Kidney (tissue), 13 donors: ENCODE measurements at regions not wholly inside any gene's neighbourhood (a gene's known extent, or its start where the extent isn't known, plus 50 kb on each side); places are given as distances from the start of the nearest gene placed in this dataset.

Experiments used
- DNase-seq, 5 donors: peaks; one replicate each; pipeline ENCODE4 v3.0.0-alpha.2; 2013 to 2020
- FAIRE-seq: peaks from 2 replicates; lab custom pipeline; 2012; peaks lifted over from hg19 to GRCh38; lab: Jason Lieb, UNC
- H3K27ac ChIP-seq, 2 donors: one replicate each; pipeline ENCODE4 v1.7.0; 2013; ENCODE audit warnings: low read depth in 2 of 2, low read length in 2 of 2, inconsistent platforms in 1 of 2
- H3K27me3 ChIP-seq: one replicate; pipeline ENCODE4 v1.7.1; 2013; ENCODE audit warnings: low read length, inconsistent platforms; ENCODE audit not compliant: control insufficient read depth, insufficient read depth
- H3K36me3 ChIP-seq, 3 donors: one replicate each; pipeline versions ENCODE4 v1.7.0 to v1.7.1; 2013; ENCODE audit warnings: low read length in 3 of 3, control low read depth in 1 of 3, inconsistent platforms in 1 of 3; ENCODE audit not compliant: insufficient read depth in 3 of 3, control insufficient read depth in 2 of 3
- H3K4me1 ChIP-seq, 3 donors: one replicate each; pipeline versions ENCODE4 v1.7.0 to v1.7.1; 2013; ENCODE audit warnings: low read length in 3 of 3, inconsistent platforms in 1 of 3, low read depth in 1 of 3; ENCODE audit not compliant: control insufficient read depth in 2 of 3, insufficient read depth in 2 of 3
- H3K4me3 ChIP-seq, 3 donors: one replicate each; pipeline versions ENCODE4 v1.7.0 to v1.8.1; 2013; ENCODE audit warnings: low read length in 3 of 3, control low read depth in 1 of 3, inconsistent platforms in 1 of 3
- H3K9ac ChIP-seq, 3 donors: one replicate each; pipeline versions ENCODE4 v1.7.0 to v1.7.1; 2013; ENCODE audit warnings: low read length in 3 of 3, control low read depth in 1 of 3, inconsistent platforms in 1 of 3
- H3K9me3 ChIP-seq, 3 donors: one replicate each; pipeline versions ENCODE4 v1.7.0 to v1.7.1; 2013; ENCODE audit warnings: low read length in 3 of 3, control low read depth in 1 of 3, inconsistent platforms in 1 of 3; ENCODE audit not compliant: control insufficient read depth in 2 of 3, insufficient read depth in 1 of 3
- intact Hi-C: fragments of 100-400 bp; cut with DNase I; formaldehyde crosslinking; loops from one replicate; pipeline ENCODE4 v1.11.1; 2022
- TF ChIP-seq, protein P1 (sequence below): IDR thresholded peaks from 3 replicates; pipeline ENCODE4 v1.5.1; 2012; ENCODE audit warnings: mild to moderate bottlenecking, moderate library complexity, borderline replicate concordance; ENCODE audit not compliant: insufficient read depth; ENCODE audit errors: extremely low read depth
- donor health status: control.
- donor health status: control.
- donor health status: control.
- donor health status: control.
- donor health status: control.
- donor health status: DM: yes; HTN: yes; CAD: no.
- donor health status: Normal renal cell carcinoma (clear cell type).

DNA sequence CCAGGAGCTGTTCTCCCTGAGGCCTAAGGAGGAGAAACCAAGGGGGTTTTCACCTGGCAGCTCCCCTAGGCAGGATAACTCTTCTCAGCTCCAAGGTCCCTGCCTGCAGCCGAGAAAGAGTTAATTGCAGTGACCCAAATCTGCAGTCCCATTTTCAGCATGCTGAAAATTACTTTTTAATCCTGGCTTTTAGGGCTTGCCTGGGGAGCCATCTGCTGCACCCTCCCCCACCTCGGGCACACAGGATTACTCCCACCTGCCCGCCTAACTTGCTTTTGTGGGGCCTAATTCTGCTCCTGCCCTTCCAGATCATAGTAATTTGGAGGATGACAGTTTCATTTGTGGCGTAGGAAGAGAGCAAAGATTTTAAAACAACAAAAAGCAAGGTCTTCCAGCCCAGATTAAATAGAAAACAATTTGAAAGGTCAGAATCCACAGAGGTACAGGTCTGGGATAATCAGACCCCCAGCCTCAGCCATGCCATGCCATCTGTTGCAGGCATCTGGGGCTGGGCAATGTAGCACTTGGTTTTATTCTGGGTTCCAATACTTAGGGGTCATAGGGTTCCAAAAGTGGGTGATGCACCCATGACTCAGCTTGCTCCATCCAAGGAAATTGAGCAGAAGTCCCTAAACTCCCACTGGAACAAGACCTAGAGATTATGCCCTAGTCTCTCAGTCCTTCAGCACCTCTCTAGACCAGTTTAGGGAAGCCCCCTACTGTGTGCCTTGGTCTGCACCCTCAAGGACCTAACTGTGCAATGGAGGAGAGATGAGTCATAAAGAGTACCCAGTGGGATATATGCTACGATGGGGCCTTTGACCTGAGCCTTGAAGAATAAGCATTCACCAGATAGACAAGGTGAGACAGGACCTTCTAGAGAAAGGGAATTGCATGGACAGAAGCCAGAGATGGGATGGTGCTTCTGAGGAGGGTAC is 64.5 kb upstream of the NLK start:
- Histone ChIP-seq H3K9me3 (no peaks in the 10 kb centered on the region), H3K4me1 (no peaks in the 10 kb centered on the region), H3K27ac (no peak overlapping the region), H3K27me3 (no peaks in the 10 kb centered on the region), H3K9ac (no peak overlapping the region), H3K36me3 (no peaks in the 10 kb centered on the region), H3K4me3 (no peak overlapping the region)
- TF ChIP-seq, protein P1, sequence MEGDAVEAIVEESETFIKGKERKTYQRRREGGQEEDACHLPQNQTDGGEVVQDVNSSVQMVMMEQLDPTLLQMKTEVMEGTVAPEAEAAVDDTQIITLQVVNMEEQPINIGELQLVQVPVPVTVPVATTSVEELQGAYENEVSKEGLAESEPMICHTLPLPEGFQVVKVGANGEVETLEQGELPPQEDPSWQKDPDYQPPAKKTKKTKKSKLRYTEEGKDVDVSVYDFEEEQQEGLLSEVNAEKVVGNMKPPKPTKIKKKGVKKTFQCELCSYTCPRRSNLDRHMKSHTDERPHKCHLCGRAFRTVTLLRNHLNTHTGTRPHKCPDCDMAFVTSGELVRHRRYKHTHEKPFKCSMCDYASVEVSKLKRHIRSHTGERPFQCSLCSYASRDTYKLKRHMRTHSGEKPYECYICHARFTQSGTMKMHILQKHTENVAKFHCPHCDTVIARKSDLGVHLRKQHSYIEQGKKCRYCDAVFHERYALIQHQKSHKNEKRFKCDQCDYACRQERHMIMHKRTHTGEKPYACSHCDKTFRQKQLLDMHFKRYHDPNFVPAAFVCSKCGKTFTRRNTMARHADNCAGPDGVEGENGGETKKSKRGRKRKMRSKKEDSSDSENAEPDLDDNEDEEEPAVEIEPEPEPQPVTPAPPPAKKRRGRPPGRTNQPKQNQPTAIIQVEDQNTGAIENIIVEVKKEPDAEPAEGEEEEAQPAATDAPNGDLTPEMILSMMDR = no peak
- FAIRE-seq (no peak), DNase-seq (peak in 1 of 5 donors; percentile 16)
- intact Hi-C loops = no loop called here

GRCh38 chr17:27978689-27979175 is 63.7 kb upstream of the NLK start:
- Histone ChIP-seq H3K27me3 (no peaks in the 10 kb centered on the region), H3K9me3 (no peaks in the 10 kb centered on the region), H3K4me3 (no peak overlapping the region), H3K27ac (no peak overlapping the region), H3K9ac (no peak overlapping the region), H3K4me1 (no peaks in the 10 kb centered on the region), H3K36me3 (no peaks in the 10 kb centered on the region)
- intact Hi-C loops = no loop called here
- FAIRE-seq (no peak), DNase-seq (no peak)
- TF ChIP-seq, protein P1 = no peak

- intact Hi-C loops = no loop called here
- Histone ChIP-seq H3K27ac (no peak overlapping the region), H3K4me1 (peaks cover 0 to 8% (median 5%) of the 10 kb centered on the region in 3 donors), H3K27me3 (no peaks in the 10 kb centered on the region), H3K4me3 (no peak overlapping the region), H3K9ac (no peak overlapping the region), H3K36me3 (no peaks in the 10 kb centered on the region), H3K9me3 (no peaks in the 10 kb centered on the region)
- TF ChIP-seq, protein P1 = no peak
- FAIRE-seq = no peak
- no peak for DNase-seq
Observed at GRCh38 chr17:27980043-27980442, 62.4 kb upstream of the NLK start.
